ENCODE measurements at regions not wholly inside any gene's neighbourhood (a gene's known extent, or its start where the extent isn't known, plus 50 kb on each side); places are given as distances from the start of the nearest gene placed in this dataset.

DNA sequence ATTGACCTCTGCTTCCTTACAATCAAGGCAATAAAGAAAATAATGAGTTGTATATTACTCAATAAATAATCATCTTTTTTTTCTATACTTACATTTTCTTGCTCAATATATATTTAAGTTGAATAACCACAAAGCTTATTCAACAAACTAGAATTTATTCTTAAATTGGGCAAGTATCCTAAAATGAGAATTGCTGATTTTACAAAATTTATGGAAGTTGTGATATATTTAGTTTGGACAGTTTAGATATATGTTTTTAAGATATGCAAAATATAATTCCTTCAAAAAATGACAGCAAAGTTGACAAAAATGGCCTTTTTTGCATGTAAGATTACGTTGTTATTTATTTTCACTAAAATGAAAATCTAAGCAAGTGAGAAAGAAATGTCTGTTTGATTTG, 305.7 kb upstream of the GRIN3A start:
- H3K4me3 ChIP-seq (ENCODE audit: extremely low read depth in 1 of 4, insufficient read depth in 2 of 4, low read depth in 3 of 4, low read length in 4 of 4): no peak overlapping the region
- no peak for DNase-seq (ENCODE audit: low read depth in 1 of 2, low spot score in 2 of 2)
- no peak overlapping the region for H2AFZ ChIP-seq (ENCODE audit: low read length)
- no peak overlapping the region for H2BK12ac ChIP-seq (ENCODE audit: low read depth, low read length)
- H3K4me1 ChIP-seq (replicated peaks in 1 of 4; ENCODE audit: control insufficient read depth in 3 of 4, insufficient read depth in 4 of 4, low read length in 3 of 4): no peaks in the 10 kb centered on the region
- H3K9me3 ChIP-seq (ENCODE audit: insufficient read depth in 2 of 2, low read depth in 1 of 2, low read length in 1 of 2): no peaks in the 10 kb centered on the region
- no peaks in the 10 kb centered on the region for H3K23me2 ChIP-seq (ENCODE audit: low read depth, low read length)
- no peak overlapping the region for H2BK120ac ChIP-seq (replicated peaks; ENCODE audit: low read depth, low read length)
- H3K23ac ChIP-seq (ENCODE audit: insufficient read length): no peak overlapping the region
- H3K9ac ChIP-seq (replicated peaks in 1 of 4; ENCODE audit: extremely low read depth in 1 of 4, low read depth in 3 of 4, low read length in 3 of 4): no peak overlapping the region
- H3K36me3 ChIP-seq (ENCODE audit: control insufficient read depth in 2 of 4, insufficient read depth in 4 of 4, low read length in 3 of 4): no peaks in the 10 kb centered on the region
- no peak overlapping the region for H2BK15ac ChIP-seq (ENCODE audit: low read length)
- H3K4me2 ChIP-seq (ENCODE audit: insufficient read depth in 1 of 2, low read depth in 2 of 2, low read length in 2 of 2): no peak overlapping the region
- no peak overlapping the region for H2BK5ac ChIP-seq (ENCODE audit: low read depth, low read length)
- FAIRE-seq: no peak
- no peaks in the 10 kb centered on the region for H4K20me1 ChIP-seq (replicated peaks in 1 of 2; ENCODE audit: control insufficient read depth in 1 of 2, insufficient read depth in 2 of 2, low read length in 2 of 2)
- no peaks in the 10 kb centered on the region for H3K27me3 ChIP-seq (replicated peaks in 1 of 4; ENCODE audit: control insufficient read depth in 3 of 4, extremely low read depth in 1 of 4, insufficient read depth in 3 of 4, low read length in 3 of 4)
- H2BK20ac ChIP-seq (ENCODE audit: low read length): no peak overlapping the region
- H4K8ac ChIP-seq (ENCODE audit: extremely low read depth, insufficient read depth, low read length): no peak overlapping the region
- H3K14ac ChIP-seq (ENCODE audit: insufficient read length): no peak overlapping the region
- H3K79me2 ChIP-seq (ENCODE audit: control insufficient read depth in 1 of 2, insufficient read depth in 2 of 2, low read length in 2 of 2): no peaks in the 10 kb centered on the region
- H4K5ac ChIP-seq (ENCODE audit: insufficient read length, low read depth, low read length): no peak overlapping the region
- no peak overlapping the region for H3K18ac ChIP-seq (ENCODE audit: extremely low read depth, low read length)
- H3K56ac ChIP-seq (replicated peaks; ENCODE audit: insufficient read length, low read depth, low read length): no peak overlapping the region
- POLR2A ChIA-PET (ENCODE audit: partially characterized antibody): no interaction called here
- H3K79me1 ChIP-seq (ENCODE audit: low read depth, low read length): no peaks in the 10 kb centered on the region
- H4K91ac ChIP-seq (replicated peaks; ENCODE audit: insufficient read length, low read length): no peak overlapping the region
- no peak overlapping the region for H2AK5ac ChIP-seq (ENCODE audit: low read depth, low read length)
- H3K4ac ChIP-seq (replicated peaks; ENCODE audit: insufficient read length, low read depth, low read length): no peak overlapping the region
- WGBS, 2 experiments (ENCODE audit: extremely low coverage in 1 of 2, insufficient coverage in 1 of 2, insufficient read length in 1 of 2, insufficient replicate concordance in 2 of 2, low coverage in 1 of 2, low lambda C conversion rate in 2 of 2, missing lambda C conversion rate in 1 of 2): 91% methylated on average over 1 of the region's 1 CpG; no CpG with 5 or more reads in 1 of the 2 experiments
- CTCF ChIA-PET (ENCODE audit: partially characterized antibody): no interaction called here
- H3K27ac ChIP-seq (ENCODE audit: low read depth, low read length): no peak overlapping the region
- TF ChIP-seq POLR2AphosphoS5 (IDR thresholded peaks at IDR 0.05; ENCODE audit: low read depth, low read length) (no peak), JUN (IDR thresholded peaks at IDR 0.05; ENCODE audit: low read depth, low read length) (no peak), BACH1 (IDR thresholded peaks at IDR 0.05; ENCODE audit: low read length) (no peak), RXRA (IDR thresholded peaks at IDR 0.05; ENCODE audit: insufficient read depth, low read depth, low read length) (no peak), TCF12 (IDR thresholded peaks at IDR 0.05; ENCODE audit: low read depth, low read length) (no peak), ASH2L (IDR thresholded peaks at IDR 0.05; ENCODE audit: low read length) (no peak), CHD2 (IDR thresholded peaks at IDR 0.05; ENCODE audit: low read length) (no peak), CEBPB (IDR thresholded peaks at IDR 0.05; ENCODE audit: low read depth, low read length) (no peak), FOSL1 (IDR thresholded peaks at IDR 0.05; ENCODE audit: insufficient read depth, low read depth, low read length) (no peak), KDM4A (IDR thresholded peaks at IDR 0.05; ENCODE audit: low read depth, low read length, severe bottlenecking) (no peak), CBX8 (IDR thresholded peaks at IDR 0.05; ENCODE audit: borderline replicate concordance, low read depth, low read length) (no peak), TAF7 (optimal IDR thresholded peaks at IDR 0.05; ENCODE audit: borderline replicate concordance, low read depth, low read length) (no peak), SRF (IDR thresholded peaks at IDR 0.05; ENCODE audit: low read depth, low read length) (no peak), NANOG (IDR thresholded peaks at IDR 0.05; ENCODE audit: insufficient read depth, low read depth, low read length, poor library complexity, severe bottlenecking) (no peak), CTBP2 (IDR thresholded peaks at IDR 0.05; ENCODE audit: borderline replicate concordance, insufficient read depth, insufficient read length, low read length) (no peak)
- TF ChIP-seq, protein P1, sequence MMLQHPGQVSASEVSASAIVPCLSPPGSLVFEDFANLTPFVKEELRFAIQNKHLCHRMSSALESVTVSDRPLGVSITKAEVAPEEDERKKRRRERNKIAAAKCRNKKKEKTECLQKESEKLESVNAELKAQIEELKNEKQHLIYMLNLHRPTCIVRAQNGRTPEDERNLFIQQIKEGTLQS (IDR thresholded peaks at IDR 0.05; ENCODE audit: insufficient read depth, low read depth, low read length): no peak

Measured in H1 (cell line).